Spleen (tissue), 7 donors: ENCODE measurements at regions not wholly inside any gene's neighbourhood (a gene's known extent, or its start where the extent isn't known, plus 50 kb on each side); places are given as distances from the start of the nearest gene placed in this dataset.

Experiments used
- CTCF ChIP-seq, 11 experiments: fragments of 200-600 bp in 7 of 11; fragments of 450-650 bp in 4 of 11; sonication (generic) in 4 of 11; IDR thresholded peaks in 8 of 11; conservative IDR thresholded peaks in 3 of 11; 1 replicate in 7 of 11; 2 replicates in 4 of 11; pipeline versions ENCODE4 v1.4.0 to v1.8.0; 2016 to 2021; ENCODE audit warnings: antibody characterized with exemption in 11 of 11, inconsistent platforms in 4 of 11, mild to moderate bottlenecking in 1 of 11
- POLR2A ChIP-seq, 3 donors: fragments of 450-650 bp; IDR thresholded peaks; one replicate each; pipeline ENCODE4 v1.5.1; 2017; ENCODE audit warnings: antibody characterized with exemption in 3 of 3, mild to moderate bottlenecking in 1 of 3
- POLR2AphosphoS5 ChIP-seq, 3 donors: sonication (generic); formaldehyde crosslinking; IDR thresholded peaks; one replicate each; pipeline ENCODE4 v1.5.1; 2017; ENCODE audit warnings: antibody characterized with exemption in 3 of 3
- donor health status: DM: no; HTN: no; CAD: no; lungs with moderate emphysema.
- donor health status: DM: no; HTN: no; CAD: no.
- donor health status: DM: no; HTN: no; CAD: no.

GRCh38 chr14:98101323-98101722 lies 1170.7 kb downstream of the BCL11B start:
- no peak for TF ChIP-seq POLR2AphosphoS5 (IDR thresholded peaks at IDR 0.05)
- no peak for TF ChIP-seq POLR2A (IDR thresholded peaks at IDR 0.05)
- no peak for TF ChIP-seq CTCF (IDR thresholded peaks at IDR 0.05 in 8 of 11, conservative IDR thresholded peaks at IDR 0.05 in 3 of 11)
